Panc1 (cell line): ENCODE measurements at regions not wholly inside any gene's neighbourhood (a gene's known extent, or its start where the extent isn't known, plus 50 kb on each side); places are given as distances from the start of the nearest gene placed in this dataset.

Experiments
- ATAC-seq: fragments of 200-7000 bp; cut with Tn5 transposase; 2 replicates; pipeline ENCODE4 v1.9.1; 2020; ENCODE audit warnings: mild to moderate bottlenecking, moderate library complexity
- BruUV-seq: library from RNA; stranded (reverse); fragments of 400-500 nt; replicated peaks from 2 replicates; lab custom pipeline; 2021; lab: Mats Ljungman, UMichigan
- CTCF ChIA-PET: fragments of 300-600 bp; sonication (Branson Sonifier 250); formaldehyde crosslinking; loops from one replicate; lab custom pipeline; 2022; ENCODE audit warnings: antibody characterized with exemption; lab: Charles Lee
- POLR2A ChIA-PET: fragments of 300-600 bp; sonication (Branson Sonifier 250); formaldehyde crosslinking; loops from one replicate; lab custom pipeline; 2022; ENCODE audit warnings: antibody characterized with exemption; lab: Charles Lee
- DNase-seq: peaks from one replicate; pipeline ENCODE4 v3.0.0-alpha.2; 2010; ENCODE audit warnings: low read depth, low spot score
- H3K27ac ChIP-seq: 2 replicates; pipeline ENCODE4 v1.5.1; 2011; ENCODE audit warnings: mild to moderate bottlenecking, low read length, inconsistent platforms
- H3K27me3 ChIP-seq: fragments of 200-500 bp; sonication (Bioruptor generic); 2 replicates; pipeline ENCODE4 v1.6.0; 2014; ENCODE audit warnings: low read length, inconsistent platforms; ENCODE audit not compliant: control insufficient read depth, insufficient read depth
- H3K36me3 ChIP-seq: fragments of 200-500 bp; sonication (Bioruptor generic); 2 replicates; pipeline ENCODE4 v1.5.1; 2014; ENCODE audit warnings: inconsistent platforms, mild to moderate bottlenecking, low read length, moderate library complexity; ENCODE audit not compliant: control insufficient read depth, insufficient read depth
- H3K4me1 ChIP-seq: 2 replicates; pipeline ENCODE4 v1.5.1; 2011; ENCODE audit warnings: inconsistent platforms, mild to moderate bottlenecking, low read length, moderate library complexity; ENCODE audit not compliant: control insufficient read depth, insufficient read depth
- H3K4me3 ChIP-seq, 2 experiments: 2 replicates each; pipeline ENCODE4 v1.5.1; 2011 to 2012; ENCODE audit warnings: low read depth in 2 of 2, low read length in 2 of 2, mild to moderate bottlenecking in 2 of 2, inconsistent platforms in 1 of 2, moderate library complexity in 1 of 2
- H3K9me3 ChIP-seq: fragments of 200-500 bp; sonication (Bioruptor generic); 2 replicates; pipeline ENCODE4 v1.5.1; 2014; ENCODE audit warnings: low read depth, mild to moderate bottlenecking, inconsistent platforms, low read length, moderate library complexity; ENCODE audit not compliant: control insufficient read depth, insufficient read depth
- POLR2AphosphoS5 ChIP-seq: IDR thresholded peaks from 2 replicates; pipeline ENCODE4 v1.6.1; 2012; ENCODE audit warnings: mild to moderate bottlenecking, low read depth, low read length, moderate library complexity
- SIN3A ChIP-seq: IDR thresholded peaks from 2 replicates; pipeline ENCODE4 v1.6.1; 2012; ENCODE audit warnings: low read depth, mild to moderate bottlenecking, low read length, moderate library complexity, borderline replicate concordance; ENCODE audit not compliant: insufficient read depth
- TCF7L2 ChIP-seq: IDR thresholded peaks from 2 replicates; pipeline ENCODE4 v1.6.1; 2011; ENCODE audit warnings: mild to moderate bottlenecking, low read depth, low read length, inconsistent platforms
- in situ Hi-C: cut with HindIII; loops from 2 replicates; pipeline ENCODE4 v1.10.0; 2016; ENCODE audit warnings: low sequenced_read_pairs, low pct_unique_long_range_greater_than_20kb
- intact Hi-C: fragments of 100-400 bp; cut with micrococcal nuclease; formaldehyde crosslinking; loops from one replicate; pipeline ENCODE4 v1.10.0; 2022; ENCODE audit not compliant: unreplicated experiment
- TF ChIP-seq, protein P1 (sequence below), 2 experiments: IDR thresholded peaks; 2 replicates each; pipeline ENCODE4 v1.6.1; 2011 to 2012; ENCODE audit warnings: low read depth in 2 of 2, control low read depth in 1 of 2, low read length in 1 of 2, mild to moderate bottlenecking in 1 of 2, moderate library complexity in 1 of 2; ENCODE audit not compliant: insufficient read depth in 1 of 2
- TF ChIP-seq, protein P2 (sequence below): fragments of 450-650 bp; IDR thresholded peaks from 2 replicates; pipeline ENCODE4 v1.5.1; 2017; ENCODE audit warnings: mild to moderate bottlenecking

DNA sequence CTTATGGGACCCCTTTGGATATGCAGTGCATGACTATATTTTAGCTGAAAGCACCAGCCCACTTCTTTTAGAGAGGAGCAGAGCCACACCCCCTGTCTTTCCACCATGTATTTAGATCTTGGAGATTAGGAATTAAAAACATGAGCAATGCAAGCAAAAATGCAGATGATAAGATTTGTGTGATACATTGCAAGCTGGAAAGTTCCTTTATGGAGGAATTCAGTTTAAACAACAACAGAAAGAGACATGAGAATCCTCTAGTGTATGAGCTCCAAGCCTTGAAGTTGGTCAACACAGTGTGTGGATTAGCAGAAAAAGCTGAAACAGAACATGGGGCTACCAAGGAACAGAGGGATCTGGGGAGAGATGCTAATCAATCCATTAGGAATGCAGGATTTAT, 529.8 kb upstream of the NBEA start:
- DNase-seq (no peak), ATAC-seq (no peak)
- ChIA-PET POLR2A (no interaction called here), CTCF (no interaction called here)
- no peaks in the 10 kb centered on the region for H3K4me1 ChIP-seq
- in situ Hi-C loops (no loop called here), intact Hi-C loops (no loop called here)
- no peaks in the 10 kb centered on the region for H3K27me3 ChIP-seq
- H3K4me3 ChIP-seq: no peak overlapping the region
- no peak overlapping the region for H3K27ac ChIP-seq
- H3K9me3 ChIP-seq: no peaks in the 10 kb centered on the region
- H3K36me3 ChIP-seq: no peaks in the 10 kb centered on the region
- TF ChIP-seq POLR2AphosphoS5 (no peak), SIN3A (no peak), TCF7L2 (no peak)
- TF ChIP-seq, protein P1, sequence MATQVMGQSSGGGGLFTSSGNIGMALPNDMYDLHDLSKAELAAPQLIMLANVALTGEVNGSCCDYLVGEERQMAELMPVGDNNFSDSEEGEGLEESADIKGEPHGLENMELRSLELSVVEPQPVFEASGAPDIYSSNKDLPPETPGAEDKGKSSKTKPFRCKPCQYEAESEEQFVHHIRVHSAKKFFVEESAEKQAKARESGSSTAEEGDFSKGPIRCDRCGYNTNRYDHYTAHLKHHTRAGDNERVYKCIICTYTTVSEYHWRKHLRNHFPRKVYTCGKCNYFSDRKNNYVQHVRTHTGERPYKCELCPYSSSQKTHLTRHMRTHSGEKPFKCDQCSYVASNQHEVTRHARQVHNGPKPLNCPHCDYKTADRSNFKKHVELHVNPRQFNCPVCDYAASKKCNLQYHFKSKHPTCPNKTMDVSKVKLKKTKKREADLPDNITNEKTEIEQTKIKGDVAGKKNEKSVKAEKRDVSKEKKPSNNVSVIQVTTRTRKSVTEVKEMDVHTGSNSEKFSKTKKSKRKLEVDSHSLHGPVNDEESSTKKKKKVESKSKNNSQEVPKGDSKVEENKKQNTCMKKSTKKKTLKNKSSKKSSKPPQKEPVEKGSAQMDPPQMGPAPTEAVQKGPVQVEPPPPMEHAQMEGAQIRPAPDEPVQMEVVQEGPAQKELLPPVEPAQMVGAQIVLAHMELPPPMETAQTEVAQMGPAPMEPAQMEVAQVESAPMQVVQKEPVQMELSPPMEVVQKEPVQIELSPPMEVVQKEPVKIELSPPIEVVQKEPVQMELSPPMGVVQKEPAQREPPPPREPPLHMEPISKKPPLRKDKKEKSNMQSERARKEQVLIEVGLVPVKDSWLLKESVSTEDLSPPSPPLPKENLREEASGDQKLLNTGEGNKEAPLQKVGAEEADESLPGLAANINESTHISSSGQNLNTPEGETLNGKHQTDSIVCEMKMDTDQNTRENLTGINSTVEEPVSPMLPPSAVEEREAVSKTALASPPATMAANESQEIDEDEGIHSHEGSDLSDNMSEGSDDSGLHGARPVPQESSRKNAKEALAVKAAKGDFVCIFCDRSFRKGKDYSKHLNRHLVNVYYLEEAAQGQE (IDR thresholded peaks at IDR 0.05; ENCODE audit: insufficient read depth in 1 of 2, low read depth in 2 of 2, low read length in 1 of 2): no peak
- TF ChIP-seq, protein P2, sequence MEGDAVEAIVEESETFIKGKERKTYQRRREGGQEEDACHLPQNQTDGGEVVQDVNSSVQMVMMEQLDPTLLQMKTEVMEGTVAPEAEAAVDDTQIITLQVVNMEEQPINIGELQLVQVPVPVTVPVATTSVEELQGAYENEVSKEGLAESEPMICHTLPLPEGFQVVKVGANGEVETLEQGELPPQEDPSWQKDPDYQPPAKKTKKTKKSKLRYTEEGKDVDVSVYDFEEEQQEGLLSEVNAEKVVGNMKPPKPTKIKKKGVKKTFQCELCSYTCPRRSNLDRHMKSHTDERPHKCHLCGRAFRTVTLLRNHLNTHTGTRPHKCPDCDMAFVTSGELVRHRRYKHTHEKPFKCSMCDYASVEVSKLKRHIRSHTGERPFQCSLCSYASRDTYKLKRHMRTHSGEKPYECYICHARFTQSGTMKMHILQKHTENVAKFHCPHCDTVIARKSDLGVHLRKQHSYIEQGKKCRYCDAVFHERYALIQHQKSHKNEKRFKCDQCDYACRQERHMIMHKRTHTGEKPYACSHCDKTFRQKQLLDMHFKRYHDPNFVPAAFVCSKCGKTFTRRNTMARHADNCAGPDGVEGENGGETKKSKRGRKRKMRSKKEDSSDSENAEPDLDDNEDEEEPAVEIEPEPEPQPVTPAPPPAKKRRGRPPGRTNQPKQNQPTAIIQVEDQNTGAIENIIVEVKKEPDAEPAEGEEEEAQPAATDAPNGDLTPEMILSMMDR: no peak
- BruUV-seq: no TSS peak

DNA sequence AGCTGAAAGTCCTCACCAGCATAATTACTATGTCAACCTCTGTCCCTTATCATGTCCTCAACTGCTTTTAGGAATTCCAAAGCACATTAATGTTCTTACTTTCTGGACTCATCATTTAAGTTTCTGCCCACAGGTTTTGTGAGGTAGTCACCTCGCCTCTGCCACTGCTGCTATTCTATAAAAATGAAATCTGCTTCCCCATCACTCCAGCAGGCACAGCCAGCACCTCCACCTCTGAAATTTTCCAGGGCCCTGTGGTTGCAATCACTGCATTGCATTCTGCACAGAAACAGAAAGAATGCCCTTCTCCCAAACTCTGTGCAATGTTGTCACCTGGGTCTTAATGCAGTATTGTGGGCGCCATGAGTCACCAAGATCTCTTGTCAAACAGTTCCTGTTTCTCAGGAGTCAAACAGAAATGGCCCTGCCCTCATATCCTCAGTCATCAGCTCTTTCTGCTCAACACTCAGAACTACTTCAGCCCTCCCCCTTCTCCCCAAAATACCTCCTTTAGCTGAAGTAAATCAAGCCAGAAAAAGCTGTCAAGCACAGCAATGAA, 529.2 kb upstream of the NBEA start:
- POLR2A ChIA-PET: no interaction called here
- Histone ChIP-seq H3K4me1 (no peaks in the 10 kb centered on the region), H3K27me3 (no peaks in the 10 kb centered on the region), H3K27ac (no peak overlapping the region), H3K4me3 (no peak overlapping the region), H3K9me3 (no peaks in the 10 kb centered on the region), H3K36me3 (no peaks in the 10 kb centered on the region)
- BruUV-seq: no TSS peak
- CTCF ChIA-PET: no interaction called here
- TF ChIP-seq, protein P2: no peak
- TF ChIP-seq, protein P1 (IDR thresholded peaks at IDR 0.05; ENCODE audit: insufficient read depth in 1 of 2, low read depth in 2 of 2, low read length in 1 of 2): no peak
- TF ChIP-seq POLR2AphosphoS5: no peak
- no peak for TF ChIP-seq TCF7L2
- no peak for TF ChIP-seq SIN3A
- ATAC-seq: no peak
- in situ Hi-C loops (no loop called here), intact Hi-C loops (no loop called here)
- no peak for DNase-seq
